Lower leg skin (tissue), 4 donors: ENCODE measurements at regions not wholly inside any gene's neighbourhood (a gene's known extent, or its start where the extent isn't known, plus 50 kb on each side); places are given as distances from the start of the nearest gene placed in this dataset.
"Not testable (repeated sequence)": the region's sequence is repeated elsewhere in the genome, so short reads cannot be mapped to it uniquely, and the experiment has no call there.

Experiments
- DNase-seq, 2 donors: peaks; one replicate each; pipeline ENCODE4 v3.0.0-alpha.2; 2019; ENCODE audit warnings: low spot score in 2 of 2
- H3K4me3 ChIP-seq: fragments of 200-600 bp; sonication (generic); 2 replicates; pipeline ENCODE4 v1.5.1; 2017; ENCODE audit warnings: mild to moderate bottlenecking, low read depth; ENCODE audit not compliant: poor library complexity, severe bottlenecking
- CTCF ChIP-seq, 3 donors: fragments of 450-650 bp; IDR thresholded peaks; one replicate each; pipeline ENCODE4 v1.5.1; 2016; ENCODE audit warnings: antibody characterized with exemption in 3 of 3, mild to moderate bottlenecking in 3 of 3, moderate library complexity in 2 of 3
- POLR2A ChIP-seq, 2 donors: fragments of 450-650 bp; IDR thresholded peaks; one replicate each; pipeline ENCODE4 v1.6.1; 2016 to 2017; ENCODE audit warnings: antibody characterized with exemption in 2 of 2, mild to moderate bottlenecking in 1 of 2, moderate library complexity in 1 of 2
- WGBS, 2 donors: methylation state at CpG; one replicate each; pipeline ENCODE4 v1.1.5; 2018; 5-methylcytosine and 5-hydroxymethylcytosine counted together
- intact Hi-C: fragments of 100-400 bp; cut with DNase I; formaldehyde crosslinking; loops from one replicate; pipeline ENCODE4 v1.15.0; 2023; ENCODE audit warnings: low total_unique reads

GRCh38 chr5:133861161-133861737 lies 107.2 kb downstream of the C5orf15 start:
- no peak for TF ChIP-seq CTCF (IDR thresholded peaks at IDR 0.05)
- TF ChIP-seq POLR2A (IDR thresholded peaks at IDR 0.05), result no peak
- H3K4me3 ChIP-seq, result no peak overlapping the region
- DNase-seq, result peak in 1 of 2 donors; percentile 80
- intact Hi-C loops, result no loop called here
- WGBS, 2 donors, result 60 to 63% methylated on average over 9 of the region's 9 CpGs

- H3K4me3 ChIP-seq, result no peak overlapping the region
- intact Hi-C loops, result no loop called here
- WGBS, 2 donors, result 59 to 65% methylated on average over 4 of the region's 4 CpGs
- no peak for TF ChIP-seq POLR2A (IDR thresholded peaks at IDR 0.05)
- no peak for TF ChIP-seq CTCF (IDR thresholded peaks at IDR 0.05)
- DNase-seq, result peak in 1 of 2 donors; percentile 57
Observed at GRCh38 chr5:133859073-133859472, 109.4 kb downstream of the C5orf15 start.

- peak in 1 of 2 donors; percentile 74 for DNase-seq
Observed at GRCh38 chr5:133857595-133858313, 110.7 kb downstream of the C5orf15 start.

GRCh38 chr5:133854554-133854953 lies 113.9 kb downstream of the C5orf15 start:
- no peak overlapping the region for H3K4me3 ChIP-seq
- TF ChIP-seq CTCF (IDR thresholded peaks at IDR 0.05) (no peak), POLR2A (IDR thresholded peaks at IDR 0.05) (no peak)
- no peak for DNase-seq
- intact Hi-C loops, result no loop called here
- 92 to 96% methylated on average over 8 of the region's 8 CpGs for WGBS, 2 donors

More at GRCh38 chr5:133857595-133858313, 110.7 kb downstream of the C5orf15 start:
- WGBS, 2 donors, result 84 to 85% methylated on average over 38 to 44 of the region's 44 CpGs
- H3K4me3 ChIP-seq, intact Hi-C loops: not testable (repeated sequence)

- TF ChIP-seq POLR2A (IDR thresholded peaks at IDR 0.05) (no peak), CTCF (IDR thresholded peaks at IDR 0.05) (no peak)
- H3K4me3 ChIP-seq, result no peak overlapping the region
- peak in 1 of 2 donors; percentile 31 for DNase-seq
- 79 to 81% methylated on average over 6 of the region's 6 CpGs for WGBS, 2 donors
- intact Hi-C loops, result no loop called here
Observed at GRCh38 chr5:133853646-133854365, 114.6 kb downstream of the C5orf15 start.

GRCh38 chr5:133851521-133851920 lies 116.9 kb downstream of the C5orf15 start:
- intact Hi-C loops, result no loop called here
- no peak for DNase-seq
- TF ChIP-seq CTCF (IDR thresholded peaks at IDR 0.05), result no peak
- no peak for TF ChIP-seq POLR2A (IDR thresholded peaks at IDR 0.05)
- 74% methylated on average over 2 of the region's 2 CpGs for WGBS, 2 donors
- no peak overlapping the region for H3K4me3 ChIP-seq
